H1 (cell line): ENCODE measurements at regions not wholly inside any gene's neighbourhood (a gene's known extent, or its start where the extent isn't known, plus 50 kb on each side); places are given as distances from the start of the nearest gene placed in this dataset.

ENCODE experiments used
- CTCF ChIP-seq, 3 experiments: IDR thresholded peaks; 1 replicate in 2 of 3; 2 replicates in 1 of 3; pipeline versions ENCODE4 v1.5.1 to v1.6.1; 2011; ENCODE audit warnings: low read length in 3 of 3, mild to moderate bottlenecking in 3 of 3, inconsistent platforms in 2 of 3, low read depth in 1 of 3, moderate library complexity in 1 of 3; ENCODE audit not compliant: insufficient read depth in 1 of 3; ENCODE audit errors: control extremely low read depth in 1 of 3
- EZH2 ChIP-seq: fragments of 200-600 bp; sonication (generic); IDR thresholded peaks from 2 replicates; pipeline ENCODE4 v1.7.1; 2012; ENCODE audit warnings: low read depth, mild to moderate bottlenecking, moderate library complexity, low read length, inconsistent platforms; ENCODE audit not compliant: severe bottlenecking
- GTF2F1 ChIP-seq: IDR thresholded peaks from 2 replicates; pipeline ENCODE4 v1.6.1; 2012; ENCODE audit warnings: low read depth, low read length, improper control_type of control experiment, borderline replicate concordance
- MAFK ChIP-seq: IDR thresholded peaks from 2 replicates; pipeline ENCODE4 v1.6.1; 2012; ENCODE audit warnings: low read depth, mild to moderate bottlenecking, improper control_type of control experiment, low read length
- MAX ChIP-seq: IDR thresholded peaks from 2 replicates; pipeline ENCODE4 v1.6.1; 2012; ENCODE audit warnings: inconsistent platforms
- RXRA ChIP-seq: IDR thresholded peaks from 2 replicates; pipeline ENCODE4 v1.6.1; 2011; ENCODE audit warnings: low read depth, mild to moderate bottlenecking, low read length, moderate library complexity; ENCODE audit not compliant: insufficient read depth
- TAF1 ChIP-seq: IDR thresholded peaks from 2 replicates; pipeline ENCODE4 v1.6.1; 2011; ENCODE audit warnings: mild to moderate bottlenecking, low read depth, low read length
- ZNF274 ChIP-seq: IDR thresholded peaks from 2 replicates; pipeline ENCODE4 v1.7.0; 2012; ENCODE audit warnings: low read length, borderline replicate concordance; ENCODE audit errors: extremely low read depth

- no peak for TF ChIP-seq CTCF (IDR thresholded peaks at IDR 0.05; ENCODE audit: control extremely low read depth in 1 of 3, insufficient read depth in 1 of 3, low read depth in 1 of 3, low read length in 3 of 3)
- no peak for TF ChIP-seq RXRA
- no peak for TF ChIP-seq TAF1
- no peak for TF ChIP-seq ZNF274
- TF ChIP-seq MAX, result no peak
- TF ChIP-seq MAFK, result no peak
- TF ChIP-seq EZH2, result no peak
- TF ChIP-seq GTF2F1, result no peak
These were observed 2662.9 kb upstream of the PCDH20 start for GRCh38 chr13:64078480-64078936.
